Hematopoietic multipotent progenitor cell treated with erythropoietin and hydrocortisone succinate and interleukin-3 and kit ligand, for 4 days (in vitro differentiated cells): ENCODE measurements at regions not wholly inside any gene's neighbourhood (a gene's known extent, or its start where the extent isn't known, plus 50 kb on each side); places are given as distances from the start of the nearest gene placed in this dataset.
A peak's percentile ranks its signal among the peaks of the same experiment; 100 is the strongest.

Source experiments
- DNase-seq: peaks from one replicate; pipeline ENCODE4 v3.0.0-alpha.2; 2015

GRCh38 chr1:98021126-98021525 lies 100.3 kb upstream of the DPYD start:
- DNase-seq = no peak

- peak; percentile 38 for DNase-seq
Observed at GRCh38 chr1:98019747-98020146, 98.9 kb upstream of the DPYD start.

- no peak for DNase-seq
Observed at GRCh38 chr1:98018074-98018473, 97.2 kb upstream of the DPYD start.

GRCh38 chr1:98017184-98017583 lies 96.3 kb upstream of the DPYD start:
- DNase-seq = no peak

GRCh38 chr1:98008373-98008772 lies 87.5 kb upstream of the DPYD start:
- no peak for DNase-seq

GRCh38 chr1:98005326-98006010 lies 84.6 kb upstream of the DPYD start:
- DNase-seq = no peak

GRCh38 chr1:98003442-98003841 lies 82.6 kb upstream of the DPYD start:
- no peak for DNase-seq

- no peak for DNase-seq
Observed at GRCh38 chr1:98002288-98002687, 81.5 kb upstream of the DPYD start.

GRCh38 chr1:98001764-98002163 lies 80.9 kb upstream of the DPYD start:
- DNase-seq = peak; percentile 37

- no peak for DNase-seq
Observed at GRCh38 chr1:97999320-97999719, 78.5 kb upstream of the DPYD start.

- DNase-seq = no peak
Observed at GRCh38 chr1:97996880-97997279, 76.0 kb upstream of the DPYD start.

GRCh38 chr1:97989094-97989680 lies 68.4 kb upstream of the DPYD start:
- peak; percentile 8 for DNase-seq

- no peak for DNase-seq
Observed at GRCh38 chr1:97986041-97987005, 65.5 kb upstream of the DPYD start.

- DNase-seq = no peak
Observed at GRCh38 chr1:97983126-97983525, 62.3 kb upstream of the DPYD start.

- DNase-seq = no peak
Observed at GRCh38 chr1:97980530-97980929, 59.7 kb upstream of the DPYD start.

- DNase-seq = no peak
Observed at GRCh38 chr1:97976801-97977200, 56.0 kb upstream of the DPYD start.
